ENCODE measurements at regions not wholly inside any gene's neighbourhood (a gene's known extent, or its start where the extent isn't known, plus 50 kb on each side); places are given as distances from the start of the nearest gene placed in this dataset.

DNA sequence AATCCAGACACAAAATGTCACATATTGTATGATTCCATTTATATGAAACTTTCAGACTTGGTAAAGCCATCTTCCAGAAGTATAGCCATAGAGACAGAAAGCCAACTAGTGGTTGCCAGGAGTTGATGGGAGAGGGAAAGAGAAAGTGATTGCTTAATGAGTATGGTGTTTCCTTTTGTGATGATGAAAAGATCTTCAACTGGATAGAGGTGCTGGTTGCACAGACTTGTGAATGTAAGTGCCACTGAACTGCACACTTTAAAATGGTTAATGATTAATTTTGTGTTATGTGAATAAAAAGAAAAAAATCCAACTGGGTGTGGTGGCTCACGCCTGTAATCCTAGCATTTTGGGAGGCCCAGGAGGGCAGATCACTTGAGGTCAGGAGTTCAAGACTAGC is 135.3 kb upstream of the SLC1A4 start:
- Histone ChIP-seq H3K27ac (peak overlapping the region in 3 of 12 donors; percentile 2 to 89 (median 47)), H3K27me3 (no peaks in the 10 kb centered on the region), H3K4me1 (peaks cover 10 to 77% (median 25%) of the 10 kb centered on the region in 12 donors), H3K36me3 (no peaks in the 10 kb centered on the region), H3K9me3 (no peaks in the 10 kb centered on the region), H3K4me3 (no peak overlapping the region)
- no peak for DNase-seq
- TF ChIP-seq POLR2A (IDR thresholded peaks at IDR 0.05) (no peak), CTCF (IDR thresholded peaks at IDR 0.05) (no peak)
- WGBS, 4 donors = 92 to 100% (median 95%) methylated on average over 1 of the region's 1 CpG
- intact Hi-C loops (cut with DNase I) = no loop called here
- no peak for ATAC-seq

GRCh38 chr2:64854773-64855237 is 134.4 kb upstream of the SLC1A4 start:
- intact Hi-C loops (cut with DNase I) = loop anchor here in 5 of 10 donors (5.0 kb wide), 1 partner anchor 88 kb away; no protein-coding TSS in a partner anchor
- peak in 4 of 5 donors; percentile 43 to 69 (median 58) for DNase-seq
- peaks cover 13 to 82% (median 34%) of the 10 kb centered on the region in 12 donors for H3K4me1 ChIP-seq

DNA sequence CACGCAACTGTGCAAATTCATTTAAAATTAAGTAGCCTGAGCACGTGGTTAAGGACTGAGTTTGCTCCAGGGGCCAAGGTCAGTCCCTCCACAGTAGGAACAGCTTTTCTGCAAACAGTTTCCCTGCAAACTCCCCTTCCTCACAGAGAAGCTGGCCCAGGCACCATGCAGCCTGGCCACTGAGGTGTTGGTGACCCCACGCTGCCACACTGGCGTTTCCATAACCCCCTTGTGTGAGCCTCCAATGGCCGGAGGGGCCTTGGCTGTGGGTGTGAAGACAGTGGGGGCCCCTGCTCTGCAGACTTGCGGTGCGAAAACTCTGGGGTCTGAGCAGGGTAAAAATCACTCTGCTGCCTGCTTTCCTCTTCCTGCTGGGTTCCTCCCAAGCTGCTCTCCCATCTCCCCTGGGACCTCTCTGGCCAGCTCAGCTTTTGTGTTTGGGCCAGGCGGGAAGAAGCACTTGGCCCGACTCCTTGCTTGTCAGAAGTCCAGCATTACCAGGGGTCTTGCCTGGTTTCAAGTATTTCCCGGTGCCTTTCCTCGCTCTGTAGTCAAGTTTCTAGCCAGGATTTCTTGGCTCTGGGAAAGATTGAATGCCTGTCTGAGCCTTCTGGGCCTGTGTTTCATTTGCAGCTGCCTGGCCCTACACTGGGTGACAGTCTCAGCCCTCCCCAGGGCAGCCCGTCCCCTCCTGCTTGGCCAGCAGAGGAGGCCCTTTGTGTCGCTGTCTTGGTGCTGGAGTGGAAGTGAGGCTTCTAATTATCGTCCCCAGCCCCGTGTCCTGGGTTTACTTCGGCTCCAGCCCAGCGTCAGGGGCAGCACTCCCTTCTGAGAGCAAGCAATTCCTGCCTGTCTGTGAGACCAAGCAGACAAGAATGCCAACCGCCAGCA is 131.4 kb upstream of the SLC1A4 start:
- peak; percentile 17 to 61 (median 36) for ATAC-seq
- intact Hi-C loops (cut with DNase I) = loop anchor here in 6 of 10 donors (2.0 to 5.0 kb wide), 2 partner anchors 91 to 205 kb away; partner anchors contain the start of gene SERTAD2 (in 2 of the 6)
- no peaks in the 10 kb centered on the region for H3K27me3 ChIP-seq
- peaks cover 13 to 87% (median 36%) of the 10 kb centered on the region in 12 donors for H3K4me1 ChIP-seq
- peaks cover 0 to 3% (median 0%) of the 10 kb centered on the region in 12 donors for H3K9me3 ChIP-seq
- peak overlapping the region in 2 of 12 donors; percentile 2 to 5 for H3K4me3 ChIP-seq
- TF ChIP-seq POLR2A (IDR thresholded peaks at IDR 0.05) (no peak), CTCF (IDR thresholded peaks at IDR 0.05) (no peak)
- 20 to 32% (median 27%) methylated on average over 11 to 18 of the region's 18 CpGs for WGBS, 4 donors
- H3K36me3 ChIP-seq = no peaks in the 10 kb centered on the region
- peak overlapping the region; percentile 53 to 99 (median 94) for H3K27ac ChIP-seq
- peak; percentile 78 to 83 (median 80) for DNase-seq

More at GRCh38 chr2:64854773-64855237, 134.4 kb upstream of the SLC1A4 start:
- no peak for TF ChIP-seq POLR2A (IDR thresholded peaks at IDR 0.05)
- no peak for TF ChIP-seq CTCF (IDR thresholded peaks at IDR 0.05)
- Histone ChIP-seq H3K27me3 (no peaks in the 10 kb centered on the region), H3K27ac (peak overlapping the region in 3 of 12 donors; percentile 5 to 89 (median 47)), H3K36me3 (no peaks in the 10 kb centered on the region), H3K4me3 (no peak overlapping the region), H3K9me3 (no peaks in the 10 kb centered on the region)
- peak; percentile 11 to 56 (median 34) for ATAC-seq
- WGBS, 4 donors = 22 to 92% (median 90%) methylated on average over 1 of the region's 1 CpG
